B cell (primary cell): ENCODE measurements at regions not wholly inside any gene's neighbourhood (a gene's known extent, or its start where the extent isn't known, plus 50 kb on each side); places are given as distances from the start of the nearest gene placed in this dataset.

Experiments
- EZH2 ChIP-seq: IDR thresholded peaks from 2 replicates; pipeline ENCODE4 v1.6.1; 2012; ENCODE audit warnings: borderline replicate concordance, low read depth, mild to moderate bottlenecking, moderate library complexity, low read length; ENCODE audit not compliant: insufficient read depth, poor library complexity, severe bottlenecking
- TF ChIP-seq, protein P1 (sequence below): fragments of 200-600 bp; IDR thresholded peaks from one replicate; pipeline ENCODE4 v1.8.0; 2022; ENCODE audit warnings: antibody characterized with exemption, mild to moderate bottlenecking

DNA sequence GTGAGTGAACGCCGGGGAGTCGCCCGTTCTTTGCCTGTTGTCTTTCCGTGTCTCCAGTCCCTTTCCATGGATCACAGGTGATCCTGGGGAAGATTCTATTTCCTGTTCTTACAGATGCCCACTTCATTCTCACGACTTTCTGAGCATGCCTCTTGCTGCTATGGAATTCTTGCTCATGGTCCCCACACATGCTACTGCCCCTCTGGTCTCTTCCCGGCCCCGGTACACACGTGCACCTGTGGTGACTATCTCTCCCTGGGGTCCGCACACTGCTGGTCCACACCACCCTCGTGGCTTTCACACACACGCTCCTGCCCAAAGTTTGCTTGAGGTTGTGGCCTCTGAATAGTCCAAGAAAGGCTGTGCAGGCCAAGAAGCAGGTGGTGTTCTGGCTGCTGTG is 67.9 kb upstream of the ALKAL2 start:
- TF ChIP-seq, protein P1, sequence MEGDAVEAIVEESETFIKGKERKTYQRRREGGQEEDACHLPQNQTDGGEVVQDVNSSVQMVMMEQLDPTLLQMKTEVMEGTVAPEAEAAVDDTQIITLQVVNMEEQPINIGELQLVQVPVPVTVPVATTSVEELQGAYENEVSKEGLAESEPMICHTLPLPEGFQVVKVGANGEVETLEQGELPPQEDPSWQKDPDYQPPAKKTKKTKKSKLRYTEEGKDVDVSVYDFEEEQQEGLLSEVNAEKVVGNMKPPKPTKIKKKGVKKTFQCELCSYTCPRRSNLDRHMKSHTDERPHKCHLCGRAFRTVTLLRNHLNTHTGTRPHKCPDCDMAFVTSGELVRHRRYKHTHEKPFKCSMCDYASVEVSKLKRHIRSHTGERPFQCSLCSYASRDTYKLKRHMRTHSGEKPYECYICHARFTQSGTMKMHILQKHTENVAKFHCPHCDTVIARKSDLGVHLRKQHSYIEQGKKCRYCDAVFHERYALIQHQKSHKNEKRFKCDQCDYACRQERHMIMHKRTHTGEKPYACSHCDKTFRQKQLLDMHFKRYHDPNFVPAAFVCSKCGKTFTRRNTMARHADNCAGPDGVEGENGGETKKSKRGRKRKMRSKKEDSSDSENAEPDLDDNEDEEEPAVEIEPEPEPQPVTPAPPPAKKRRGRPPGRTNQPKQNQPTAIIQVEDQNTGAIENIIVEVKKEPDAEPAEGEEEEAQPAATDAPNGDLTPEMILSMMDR, result no peak
- no peak for TF ChIP-seq EZH2
